NCI-H1048 (cell line): ENCODE measurements at regions not wholly inside any gene's neighbourhood (a gene's known extent, or its start where the extent isn't known, plus 50 kb on each side); places are given as distances from the start of the nearest gene placed in this dataset.
"Not testable (repeated sequence)": the region's sequence is repeated elsewhere in the genome, so short reads cannot be mapped to it uniquely, and the experiment has no call there.

Experiments
- DNase-seq: peaks from one replicate; lab custom pipeline; 2025; lab: John Stamatoyannopoulos, UW

- no peak for DNase-seq
These were observed 372.4 kb downstream of the OSR1 start for GRCh38 chr2:18986046-18986445.

GRCh38 chr2:18980786-18981430 is 377.5 kb downstream of the OSR1 start:
- no peak for DNase-seq

GRCh38 chr2:18980104-18980785 is 378.2 kb downstream of the OSR1 start:
- no peak for DNase-seq

GRCh38 chr2:18977409-18977808 is 381.0 kb downstream of the OSR1 start:
- DNase-seq = no peak

- DNase-seq = no peak
These were observed 382.1 kb downstream of the OSR1 start for GRCh38 chr2:18976168-18976961.

- no peak for DNase-seq
These were observed 382.8 kb downstream of the OSR1 start for GRCh38 chr2:18975506-18976167.

GRCh38 chr2:18971628-18972027 is 382.3 kb upstream of the NT5C1B start:
- no peak for DNase-seq

GRCh38 chr2:18971069-18971378 is 381.7 kb upstream of the NT5C1B start:
- DNase-seq = no peak

GRCh38 chr2:18966131-18966530 is 376.8 kb upstream of the NT5C1B start:
- no peak for DNase-seq

GRCh38 chr2:18963739-18964256 is 374.4 kb upstream of the NT5C1B start:
- DNase-seq = not testable (repeated sequence)

GRCh38 chr2:18961991-18962421 is 372.6 kb upstream of the NT5C1B start:
- DNase-seq = no peak

GRCh38 chr2:18959952-18960717 is 370.8 kb upstream of the NT5C1B start:
- no peak for DNase-seq

GRCh38 chr2:18959200-18959599 is 369.8 kb upstream of the NT5C1B start:
- no peak for DNase-seq

- no peak for DNase-seq
These were observed 368.5 kb upstream of the NT5C1B start for GRCh38 chr2:18957909-18958308.

- no peak for DNase-seq
These were observed 361.0 kb upstream of the NT5C1B start for GRCh38 chr2:18950361-18950851.

GRCh38 chr2:18949871-18950270 is 360.5 kb upstream of the NT5C1B start:
- no peak for DNase-seq

GRCh38 chr2:18940184-18940583 is 350.8 kb upstream of the NT5C1B start:
- DNase-seq = no peak

- not testable (repeated sequence) for DNase-seq
These were observed 350.4 kb upstream of the NT5C1B start for GRCh38 chr2:18939740-18940139.

- no peak for DNase-seq
These were observed 345.5 kb upstream of the NT5C1B start for GRCh38 chr2:18934886-18935285.

- DNase-seq = no peak
These were observed 343.5 kb upstream of the NT5C1B start for GRCh38 chr2:18932853-18933252.

GRCh38 chr2:18930971-18931370 is 341.6 kb upstream of the NT5C1B start:
- DNase-seq = no peak
